Gastroesophageal sphincter (tissue), 4 donors: ENCODE measurements at regions not wholly inside any gene's neighbourhood (a gene's known extent, or its start where the extent isn't known, plus 50 kb on each side); places are given as distances from the start of the nearest gene placed in this dataset.

Experiments
- ATAC-seq: fragments of 150-250 bp; one replicate; pipeline ENCODE4 v1.9.1; 2016; ENCODE audit warnings: mild to moderate bottlenecking, moderate library complexity
- H3K27ac ChIP-seq, 4 donors: fragments of 200-600 bp; sonication (generic) in 3 of 4; 1 replicate in 3 of 4; 2 replicates in 1 of 4; pipeline ENCODE4 v1.5.1; 2016 to 2019
- H3K27me3 ChIP-seq: fragments of 200-600 bp; sonication (generic); one replicate; pipeline ENCODE4 v1.5.1; 2019
- H3K36me3 ChIP-seq, 2 donors: fragments of 200-600 bp; sonication (generic); one replicate each; pipeline ENCODE4 v1.5.1; 2019; ENCODE audit warnings: control low read depth in 1 of 2
- H3K4me1 ChIP-seq, 3 donors: fragments of 200-600 bp; sonication (generic); 1 replicate in 2 of 3; 2 replicates in 1 of 3; pipeline ENCODE4 v1.5.1; 2016 to 2019; ENCODE audit warnings: control low read depth in 2 of 3
- H3K4me3 ChIP-seq, 2 donors: fragments of 200-600 bp; sonication (generic); one replicate each; pipeline ENCODE4 v1.5.1; 2019; ENCODE audit warnings: mild to moderate bottlenecking in 1 of 2, moderate library complexity in 1 of 2
- H3K9me3 ChIP-seq, 3 donors: fragments of 200-600 bp; sonication (generic); one replicate each; pipeline ENCODE4 v1.5.1; 2017 to 2019; ENCODE audit warnings: control low read depth in 2 of 3
- EP300 ChIP-seq: sonication (generic); formaldehyde crosslinking; IDR thresholded peaks from one replicate; pipeline ENCODE4 v1.6.1; 2017; ENCODE audit warnings: antibody characterized with exemption, mild to moderate bottlenecking
- POLR2A ChIP-seq, 2 donors: fragments of 450-650 bp; IDR thresholded peaks; one replicate each; pipeline ENCODE4 v1.6.1; 2017; ENCODE audit warnings: antibody characterized with exemption in 2 of 2, mild to moderate bottlenecking in 2 of 2, moderate library complexity in 1 of 2
- POLR2AphosphoS5 ChIP-seq: sonication (generic); formaldehyde crosslinking; IDR thresholded peaks from one replicate; pipeline ENCODE4 v1.6.1; 2017; ENCODE audit warnings: antibody characterized with exemption
- WGBS, 2 donors: methylation state at CpG; one replicate each; pipeline ENCODE4 v1.1.5; 2018; ENCODE audit warnings: low coverage in 1 of 2; 5-methylcytosine and 5-hydroxymethylcytosine counted together
- TF ChIP-seq, protein P1 (sequence below), 4 experiments: fragments of 200-600 bp in 2 of 4; fragments of 450-650 bp in 2 of 4; sonication (generic) in 1 of 4; IDR thresholded peaks; one replicate each; pipeline ENCODE4 v1.5.1; 2017 to 2019; ENCODE audit warnings: antibody characterized with exemption in 4 of 4, mild to moderate bottlenecking in 2 of 4, moderate library complexity in 2 of 4

DNA sequence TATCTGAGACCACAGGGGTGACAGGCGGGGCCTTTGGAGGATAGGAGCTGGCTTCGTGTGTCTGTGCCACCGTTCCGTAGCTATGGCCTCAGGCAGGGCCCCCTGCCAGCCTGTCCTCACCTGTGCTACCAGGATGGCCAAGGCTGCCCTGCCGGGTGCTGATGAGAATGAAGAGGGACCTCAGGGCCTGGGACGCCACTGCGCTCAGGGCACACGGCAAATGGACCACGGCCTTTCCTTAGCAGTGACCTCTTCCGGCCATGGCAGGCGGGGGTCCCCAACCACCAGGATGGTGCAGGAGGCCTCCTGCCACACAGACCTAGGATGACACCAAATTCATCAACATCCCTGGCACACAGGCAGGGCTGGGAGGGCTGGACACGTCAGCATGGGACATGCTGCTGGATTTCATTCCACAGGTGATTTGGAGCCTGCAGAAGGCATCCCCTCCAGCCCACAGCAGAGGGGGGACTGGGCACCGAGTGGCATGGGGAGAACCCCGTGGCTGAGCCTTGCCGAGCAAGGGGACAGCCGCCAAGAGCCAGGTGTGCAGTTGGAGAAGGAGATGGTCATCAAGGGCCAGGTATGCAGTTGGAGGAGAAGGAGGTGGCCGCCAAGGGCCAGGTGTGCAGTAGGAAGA, 1321.0 kb downstream of the BRD1 start:
- TF ChIP-seq POLR2A (IDR thresholded peaks at IDR 0.05) (no peak), POLR2AphosphoS5 (no peak)
- TF ChIP-seq, protein P1, sequence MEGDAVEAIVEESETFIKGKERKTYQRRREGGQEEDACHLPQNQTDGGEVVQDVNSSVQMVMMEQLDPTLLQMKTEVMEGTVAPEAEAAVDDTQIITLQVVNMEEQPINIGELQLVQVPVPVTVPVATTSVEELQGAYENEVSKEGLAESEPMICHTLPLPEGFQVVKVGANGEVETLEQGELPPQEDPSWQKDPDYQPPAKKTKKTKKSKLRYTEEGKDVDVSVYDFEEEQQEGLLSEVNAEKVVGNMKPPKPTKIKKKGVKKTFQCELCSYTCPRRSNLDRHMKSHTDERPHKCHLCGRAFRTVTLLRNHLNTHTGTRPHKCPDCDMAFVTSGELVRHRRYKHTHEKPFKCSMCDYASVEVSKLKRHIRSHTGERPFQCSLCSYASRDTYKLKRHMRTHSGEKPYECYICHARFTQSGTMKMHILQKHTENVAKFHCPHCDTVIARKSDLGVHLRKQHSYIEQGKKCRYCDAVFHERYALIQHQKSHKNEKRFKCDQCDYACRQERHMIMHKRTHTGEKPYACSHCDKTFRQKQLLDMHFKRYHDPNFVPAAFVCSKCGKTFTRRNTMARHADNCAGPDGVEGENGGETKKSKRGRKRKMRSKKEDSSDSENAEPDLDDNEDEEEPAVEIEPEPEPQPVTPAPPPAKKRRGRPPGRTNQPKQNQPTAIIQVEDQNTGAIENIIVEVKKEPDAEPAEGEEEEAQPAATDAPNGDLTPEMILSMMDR (IDR thresholded peaks at IDR 0.05), result no peak
- Histone ChIP-seq H3K27ac (no peak overlapping the region), H3K36me3 (no peaks in the 10 kb centered on the region), H3K4me1 (no peaks in the 10 kb centered on the region), H3K9me3 (no peaks in the 10 kb centered on the region), H3K27me3 (peaks cover 57% of the 10 kb centered on the region), H3K4me3 (no peak overlapping the region)
- ATAC-seq, result no peak
- WGBS, 2 donors, result 82% methylated on average over 2 of the region's 17 CpGs; no CpG with 5 or more reads in 1 of the 2 donors

DNA sequence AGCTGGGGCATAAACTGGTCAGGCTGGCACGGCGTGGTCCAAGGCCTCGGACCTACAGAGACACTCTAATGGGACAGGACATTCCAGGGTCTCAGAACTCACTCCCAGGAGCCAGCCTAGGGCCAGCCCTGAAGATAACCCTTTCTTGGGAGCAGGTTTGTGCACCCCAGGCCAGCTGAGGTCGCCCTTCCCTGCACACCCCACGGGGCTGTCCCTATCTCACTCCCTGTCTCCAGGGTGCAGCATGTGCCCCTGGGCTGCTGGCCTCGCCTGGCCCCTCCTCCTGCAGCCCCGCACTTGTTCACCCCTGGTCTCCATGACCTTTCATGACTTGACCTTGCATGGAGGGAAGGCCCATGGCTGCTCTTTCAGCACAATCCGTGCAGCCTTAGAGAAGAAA, 1321.8 kb downstream of the BRD1 start:
- H3K36me3 ChIP-seq, result no peaks in the 10 kb centered on the region
- H3K9me3 ChIP-seq, result no peaks in the 10 kb centered on the region
- no peak for TF ChIP-seq EP300
- TF ChIP-seq POLR2A (IDR thresholded peaks at IDR 0.05), result no peak
- TF ChIP-seq, protein P1 (IDR thresholded peaks at IDR 0.05), result no peak
- TF ChIP-seq POLR2AphosphoS5, result no peak
- no peak overlapping the region for H3K27ac ChIP-seq
- H3K4me3 ChIP-seq, result no peak overlapping the region
- peaks cover 64% of the 10 kb centered on the region for H3K27me3 ChIP-seq
- no peak for ATAC-seq
- WGBS, 2 donors, result 69 to 73% methylated on average over 4 to 5 of the region's 8 CpGs
- H3K4me1 ChIP-seq, result no peaks in the 10 kb centered on the region

DNA sequence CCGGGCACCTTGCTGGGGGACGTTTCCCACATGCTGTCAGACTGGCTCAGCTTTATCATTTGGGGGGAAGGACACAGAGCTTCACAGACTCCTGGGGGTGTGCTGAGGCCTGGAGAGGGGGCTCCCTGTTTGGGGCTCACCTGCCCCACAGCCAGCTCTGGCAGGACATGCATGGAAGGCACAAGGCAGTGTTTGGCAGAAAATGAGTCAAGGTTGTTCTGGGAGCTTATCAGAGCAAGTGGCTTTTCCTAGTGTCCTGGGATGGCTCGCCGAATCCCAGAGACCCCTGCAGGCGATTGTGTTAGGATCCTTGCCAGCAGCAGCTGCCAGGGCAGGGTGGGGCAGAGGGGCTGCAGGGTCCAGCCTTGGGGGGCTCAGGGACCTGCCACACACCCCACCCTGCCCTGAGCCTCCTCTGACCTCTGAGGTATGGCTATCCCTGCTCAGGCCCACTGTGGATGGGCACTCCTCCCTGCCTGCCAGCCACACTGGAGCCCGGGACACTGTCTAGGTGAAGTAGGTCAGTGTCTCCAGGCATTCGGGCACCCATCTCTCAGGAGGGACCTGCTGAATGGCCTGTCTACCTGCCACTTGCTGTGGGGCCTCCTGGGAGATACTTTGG, 1323.0 kb downstream of the BRD1 start:
- Histone ChIP-seq H3K9me3 (no peaks in the 10 kb centered on the region), H3K36me3 (no peaks in the 10 kb centered on the region), H3K4me3 (no peak overlapping the region), H3K4me1 (no peaks in the 10 kb centered on the region), H3K27me3 (peaks cover 77% of the 10 kb centered on the region), H3K27ac (no peak overlapping the region)
- WGBS, 2 donors, result 63% methylated on average over 2 of the region's 7 CpGs; no CpG with 5 or more reads in 1 of the 2 donors
- no peak for ATAC-seq
- TF ChIP-seq, protein P1 (IDR thresholded peaks at IDR 0.05), result no peak
- TF ChIP-seq POLR2A (IDR thresholded peaks at IDR 0.05) (no peak), POLR2AphosphoS5 (no peak), EP300 (no peak)

DNA sequence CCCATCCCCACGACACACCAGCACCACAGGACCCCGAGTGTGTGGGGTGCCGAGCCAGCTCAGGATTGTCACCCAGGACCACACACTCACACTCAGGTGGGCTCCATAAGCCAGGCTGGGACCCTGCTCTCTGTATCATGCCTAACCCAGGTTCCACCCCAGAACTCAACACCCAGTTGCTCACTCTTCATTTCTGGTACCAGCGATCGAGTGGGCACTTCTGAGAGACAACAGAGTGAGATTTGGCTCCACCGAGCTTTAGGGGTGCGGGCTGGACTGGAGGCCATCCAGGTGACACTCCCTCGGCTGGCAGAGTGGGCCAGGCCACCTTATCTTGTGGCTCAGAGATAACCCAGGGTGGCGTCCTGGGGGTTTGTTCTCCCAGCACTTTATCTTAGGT, 1323.8 kb downstream of the BRD1 start:
- Histone ChIP-seq H3K4me1 (no peaks in the 10 kb centered on the region), H3K9me3 (no peaks in the 10 kb centered on the region), H3K4me3 (no peak overlapping the region), H3K36me3 (no peaks in the 10 kb centered on the region), H3K27me3 (peaks cover 84% of the 10 kb centered on the region), H3K27ac (no peak overlapping the region)
- 67 to 81% methylated on average over 3 of the region's 9 CpGs for WGBS, 2 donors
- TF ChIP-seq, protein P1 (IDR thresholded peaks at IDR 0.05), result no peak
- TF ChIP-seq EP300 (no peak), POLR2A (IDR thresholded peaks at IDR 0.05) (no peak), POLR2AphosphoS5 (no peak)
- ATAC-seq, result no peak

DNA sequence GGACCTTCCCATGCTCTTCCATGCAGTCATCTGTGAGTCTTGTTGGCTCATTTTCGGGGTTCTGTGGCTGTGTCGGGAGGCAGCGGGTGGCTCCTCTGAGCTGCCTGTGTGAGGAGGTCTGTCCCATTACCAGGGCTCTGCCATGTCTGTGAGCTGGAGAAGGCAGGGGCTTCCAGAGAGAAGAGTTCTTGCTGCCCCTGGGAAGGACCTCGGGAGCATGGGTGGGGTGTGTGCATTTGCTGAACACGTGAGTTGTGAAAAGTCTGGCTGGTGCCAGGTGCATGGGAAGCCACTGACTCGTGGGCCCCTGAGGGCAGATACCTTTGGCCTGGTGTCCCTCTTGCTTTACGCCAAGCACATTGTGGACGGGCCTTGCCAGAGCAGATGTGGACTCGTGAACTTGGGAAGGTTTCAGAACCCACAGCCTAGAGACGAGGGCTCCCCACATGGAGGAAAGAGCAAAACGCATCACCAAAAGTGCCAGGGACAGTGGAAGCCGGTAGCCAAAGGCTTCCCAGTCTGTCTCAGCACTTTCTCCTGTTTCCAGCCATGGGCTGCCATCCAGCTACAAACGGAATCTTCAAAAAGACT, 1324.5 kb downstream of the BRD1 start:
- Histone ChIP-seq H3K9me3 (no peaks in the 10 kb centered on the region), H3K27ac (no peak overlapping the region), H3K27me3 (peaks cover 82% of the 10 kb centered on the region), H3K4me3 (no peak overlapping the region), H3K4me1 (no peaks in the 10 kb centered on the region), H3K36me3 (no peaks in the 10 kb centered on the region)
- no peak for TF ChIP-seq POLR2A (IDR thresholded peaks at IDR 0.05)
- no peak for TF ChIP-seq POLR2AphosphoS5
- TF ChIP-seq, protein P1 (IDR thresholded peaks at IDR 0.05), result no peak
- TF ChIP-seq EP300, result no peak
- 83 to 88% methylated on average over 4 to 7 of the region's 13 CpGs for WGBS, 2 donors
- no peak for ATAC-seq
